Stimulated activated CD4-positive, alpha-beta T cell treated with anti-CD3 and anti-CD28 coated beads, TNF-alpha, amount 100 ng/mL, for 1 hour (primary cell): ENCODE measurements at regions not wholly inside any gene's neighbourhood (a gene's known extent, or its start where the extent isn't known, plus 50 kb on each side); places are given as distances from the start of the nearest gene placed in this dataset.

Experiments
- DNase-seq, 3 donors: peaks; one replicate each; pipeline ENCODE4 v3.0.0-alpha.2; 2020; ENCODE audit warnings: low read depth in 3 of 3, low spot score in 1 of 3

- DNase-seq, result peak; percentile 88 to 92 (median 91)
Observed at GRCh38 chr13:99436686-99437416, 64.4 kb upstream of the TM9SF2 start.

- DNase-seq, result no peak
Observed at GRCh38 chr13:99439048-99439447, 62.2 kb upstream of the TM9SF2 start.

- no peak for DNase-seq
Observed at GRCh38 chr13:99439850-99440604, 61.2 kb upstream of the TM9SF2 start.

GRCh38 chr13:99442273-99442895 is 58.9 kb upstream of the TM9SF2 start:
- no peak for DNase-seq

GRCh38 chr13:99446242-99446641 is 55.0 kb upstream of the TM9SF2 start:
- no peak for DNase-seq

- no peak for DNase-seq
Observed at GRCh38 chr13:99448546-99448945, 52.7 kb upstream of the TM9SF2 start.

GRCh38 chr13:99450416-99450815 is 50.9 kb upstream of the TM9SF2 start:
- no peak for DNase-seq
